WERI-Rb-1 (cell line): ENCODE measurements at regions not wholly inside any gene's neighbourhood (a gene's known extent, or its start where the extent isn't known, plus 50 kb on each side); places are given as distances from the start of the nearest gene placed in this dataset.

Experiments used
- DNase-seq: peaks from one replicate; pipeline ENCODE4 v3.0.0-alpha.2; 2020
- H3K27ac ChIP-seq: fragments of 250-450 bp; sonication (Bioruptor Pico); 2 replicates; pipeline ENCODE4 v1.5.1; 2020; ENCODE audit warnings: mild to moderate bottlenecking, moderate library complexity
- H3K27me3 ChIP-seq: fragments of 250-450 bp; sonication (Bioruptor Pico); 2 replicates; pipeline ENCODE4 v1.5.1; 2021; ENCODE audit warnings: mild to moderate bottlenecking, low read depth, moderate library complexity; ENCODE audit not compliant: insufficient read depth, severe bottlenecking
- H3K36me3 ChIP-seq: fragments of 250-450 bp; sonication (Bioruptor Pico); 2 replicates; pipeline ENCODE4 v1.5.1; 2020; ENCODE audit warnings: mild to moderate bottlenecking, moderate library complexity
- H3K4me3 ChIP-seq: 2 replicates; pipeline ENCODE4 v1.5.1; 2011; ENCODE audit warnings: low read depth, mild to moderate bottlenecking, control low read depth, low read length
- H3K9me3 ChIP-seq: fragments of 250-450 bp; sonication (Bioruptor Pico); 2 replicates; pipeline ENCODE4 v1.5.1; 2021; ENCODE audit warnings: mild to moderate bottlenecking, moderate library complexity; ENCODE audit not compliant: severe bottlenecking
- CTCF ChIP-seq: IDR thresholded peaks from 2 replicates; pipeline ENCODE4 v1.5.1; 2011; ENCODE audit warnings: low read depth, mild to moderate bottlenecking, control low read depth, inconsistent platforms, low read length

GRCh38 chr3:43869491-43869890 is 178.8 kb downstream of the ABHD5 start:
- Histone ChIP-seq H3K27me3 (no peaks in the 10 kb centered on the region), H3K36me3 (no peaks in the 10 kb centered on the region), H3K4me3 (no peak overlapping the region), H3K27ac (no peak overlapping the region), H3K9me3 (no peaks in the 10 kb centered on the region)
- no peak for DNase-seq
- no peak for TF ChIP-seq CTCF

- H3K27ac ChIP-seq = no peak overlapping the region
- DNase-seq = no peak
- H3K27me3 ChIP-seq = no peaks in the 10 kb centered on the region
- no peaks in the 10 kb centered on the region for H3K9me3 ChIP-seq
- H3K4me3 ChIP-seq = no peak overlapping the region
- no peaks in the 10 kb centered on the region for H3K36me3 ChIP-seq
- TF ChIP-seq CTCF = no peak
These were observed 179.4 kb downstream of the ABHD5 start for GRCh38 chr3:43870120-43870519.

- no peak for DNase-seq
- H3K27ac ChIP-seq = no peak overlapping the region
- no peaks in the 10 kb centered on the region for H3K9me3 ChIP-seq
These were observed 180.3 kb downstream of the ABHD5 start for GRCh38 chr3:43870844-43871626.

GRCh38 chr3:43871627-43872245 is 181.0 kb downstream of the ABHD5 start:
- TF ChIP-seq CTCF = no peak
- Histone ChIP-seq H3K4me3 (no peak overlapping the region), H3K27me3 (no peaks in the 10 kb centered on the region), H3K9me3 (no peaks in the 10 kb centered on the region), H3K27ac (no peak overlapping the region), H3K36me3 (no peaks in the 10 kb centered on the region)
- DNase-seq = no peak

More at GRCh38 chr3:43870844-43871626, 180.3 kb downstream of the ABHD5 start:
- TF ChIP-seq CTCF = no peak
- Histone ChIP-seq H3K4me3 (no peak overlapping the region), H3K27me3 (no peaks in the 10 kb centered on the region), H3K36me3 (no peaks in the 10 kb centered on the region)

GRCh38 chr3:43872301-43872700 is 181.6 kb downstream of the ABHD5 start:
- Histone ChIP-seq H3K36me3 (no peaks in the 10 kb centered on the region), H3K9me3 (no peaks in the 10 kb centered on the region), H3K4me3 (no peak overlapping the region), H3K27ac (no peak overlapping the region), H3K27me3 (peaks cover 3% of the 10 kb centered on the region)
- TF ChIP-seq CTCF = no peak
- no peak for DNase-seq
